Endothelial cell of umbilical vein (primary cell): ENCODE measurements at regions not wholly inside any gene's neighbourhood (a gene's known extent, or its start where the extent isn't known, plus 50 kb on each side); places are given as distances from the start of the nearest gene placed in this dataset.

ENCODE experiments used
- BruUV-seq: library from RNA; stranded (reverse); fragments of 400-500 nt; replicated peaks from 2 replicates; lab custom pipeline; 2021; lab: Mats Ljungman, UMichigan
- CTCF ChIA-PET: fragments of 300-600, 350-600 bp; sonication (Branson Sonifier 250); formaldehyde crosslinking; loops from one replicate; lab custom pipeline; 2021; ENCODE audit warnings: antibody characterized with exemption, inconsistent platforms; lab: Charles Lee
- POLR2A ChIA-PET: fragments of 300-600, 350-600 bp; sonication (Branson Sonifier 250); formaldehyde crosslinking; loops from one replicate; lab custom pipeline; 2021; ENCODE audit warnings: antibody characterized with exemption, inconsistent platforms; lab: Charles Lee
- DNase-seq: peaks from one replicate; pipeline ENCODE4 v3.0.0-alpha.2; 2011; ENCODE audit warnings: low read depth, low spot score
- FAIRE-seq: peaks from 2 replicates; lab custom pipeline; 2011; peaks lifted over from hg19 to GRCh38; lab: Jason Lieb, UNC
- H2AFZ ChIP-seq: 2 replicates; pipeline ENCODE4 v1.6.0; 2012; ENCODE audit warnings: low read depth, low read length, control low read depth, inconsistent platforms
- H3K27ac ChIP-seq: 2 replicates; pipeline ENCODE4 v1.5.1; 2011; ENCODE audit warnings: low read depth, mild to moderate bottlenecking, control low read depth, low read length, moderate library complexity; ENCODE audit not compliant: insufficient read depth
- H3K27me3 ChIP-seq, 2 experiments: 2 replicates each; pipeline versions ENCODE4 v1.6.0 to v1.6.1; 2011; ENCODE audit warnings: low read length in 2 of 2, mixed read lengths in 1 of 2; ENCODE audit not compliant: control insufficient read depth in 2 of 2, insufficient read depth in 2 of 2
- H3K36me3 ChIP-seq, 2 experiments: 2 replicates in 1 of 2; 3 replicates in 1 of 2; pipeline ENCODE4 v1.5.1; 2011; ENCODE audit warnings: low read length in 2 of 2, mild to moderate bottlenecking in 1 of 2, moderate library complexity in 1 of 2; ENCODE audit not compliant: control insufficient read depth in 2 of 2, insufficient read depth in 2 of 2; ENCODE audit errors: extremely low read depth in 1 of 2
- H3K4me1 ChIP-seq: 3 replicates; pipeline ENCODE4 v1.5.1; 2011; ENCODE audit warnings: mild to moderate bottlenecking, low read length; ENCODE audit not compliant: control insufficient read depth, insufficient read depth; ENCODE audit errors: extremely low read depth
- H3K4me2 ChIP-seq: 2 replicates; pipeline ENCODE4 v1.6.1; 2011; ENCODE audit warnings: low read length, control low read depth, mixed read lengths; ENCODE audit not compliant: insufficient read depth
- H3K4me3 ChIP-seq, 3 experiments: fragments of 200-600 bp in 1 of 3; sonication (generic), shearing (Covaris generic) in 1 of 3; replicated peaks in 1 of 3; 2 replicates each; pipeline ENCODE4 v1.5.1; 2011 to 2016; ENCODE audit warnings: control low read depth in 3 of 3, low read length in 3 of 3, mild to moderate bottlenecking in 2 of 3, inconsistent platforms in 1 of 3, low read depth in 1 of 3, moderate library complexity in 1 of 3; ENCODE audit not compliant: insufficient read depth in 1 of 3
- H3K79me2 ChIP-seq: 2 replicates; pipeline ENCODE4 v1.6.0; 2012; ENCODE audit warnings: low read length, inconsistent platforms; ENCODE audit not compliant: control insufficient read depth, insufficient read depth
- H3K9ac ChIP-seq: replicated peaks from 2 replicates; pipeline ENCODE3; 2011; ENCODE audit warnings: low read length, control low read depth; ENCODE audit not compliant: insufficient read depth; ENCODE audit errors: extremely low read depth
- H3K9me1 ChIP-seq: replicated peaks from 3 replicates; pipeline ENCODE4 v1.6.0; 2011; ENCODE audit warnings: mild to moderate bottlenecking, low read length; ENCODE audit not compliant: control insufficient read depth, insufficient read depth; ENCODE audit errors: extremely low read depth
- H3K9me3 ChIP-seq: replicated peaks from 2 replicates; pipeline ENCODE4 v1.5.1; 2012; ENCODE audit warnings: low read length, inconsistent platforms; ENCODE audit not compliant: control insufficient read depth, insufficient read depth
- H4K20me1 ChIP-seq: replicated peaks from 2 replicates; pipeline ENCODE3; 2011; ENCODE audit warnings: mild to moderate bottlenecking, low read length; ENCODE audit not compliant: control insufficient read depth, insufficient read depth; ENCODE audit errors: extremely low read depth
- CTCF ChIP-seq, 2 donors: IDR thresholded peaks; 1 replicate in 1 of 2; 2 replicates in 1 of 2; pipeline ENCODE4 v1.5.1; 2011; ENCODE audit warnings: low read length in 2 of 2, mild to moderate bottlenecking in 2 of 2, moderate library complexity in 2 of 2, control low read depth in 1 of 2, inconsistent platforms in 1 of 2, low read depth in 1 of 2; ENCODE audit not compliant: insufficient read depth in 1 of 2; ENCODE audit errors: extremely low read depth in 1 of 2
- EZH2 ChIP-seq: IDR thresholded peaks from 2 replicates; pipeline ENCODE4 v1.6.1; 2012; ENCODE audit warnings: borderline replicate concordance, low read depth, mild to moderate bottlenecking, moderate library complexity, low read length, inconsistent platforms; ENCODE audit not compliant: severe bottlenecking
- FOS ChIP-seq: IDR thresholded peaks from 2 replicates; pipeline ENCODE4 v1.6.1; 2011; ENCODE audit warnings: mild to moderate bottlenecking, low read length, moderate library complexity, borderline replicate concordance; ENCODE audit not compliant: insufficient read depth
- GATA2 ChIP-seq: IDR thresholded peaks from 2 replicates; pipeline ENCODE4 v1.7.0; 2011; ENCODE audit warnings: low read depth, mild to moderate bottlenecking, moderate library complexity, mixed read lengths, low read length; ENCODE audit not compliant: insufficient read length, insufficient read depth
- JUN ChIP-seq: IDR thresholded peaks from 2 replicates; pipeline ENCODE4 v1.6.1; 2011; ENCODE audit warnings: borderline replicate concordance, low read depth; ENCODE audit not compliant: insufficient read length, insufficient read depth
- MAX ChIP-seq: IDR thresholded peaks from 2 replicates; pipeline ENCODE4 v1.6.1; 2011; ENCODE audit not compliant: insufficient read depth, insufficient read length
- MYC ChIP-seq: IDR thresholded peaks from one replicate; pipeline ENCODE4 v1.6.1; 2011; ENCODE audit warnings: mild to moderate bottlenecking, low read depth, low read length
- POLR2A ChIP-seq: IDR thresholded peaks from 2 replicates; pipeline ENCODE4 v1.6.1; 2012; ENCODE audit warnings: low read depth, mild to moderate bottlenecking, control low read depth, low read length
- POLR2AphosphoS5 ChIP-seq: IDR thresholded peaks from 2 replicates; pipeline ENCODE4 v1.6.1; 2012; ENCODE audit warnings: low read depth, mild to moderate bottlenecking, control low read depth, low read length, moderate library complexity; ENCODE audit not compliant: insufficient read depth
- dilution Hi-C: fragments of 300-500 bp; cut with MboI; formaldehyde crosslinking; loops from one replicate; pipeline ENCODE4 v1.15.0; 2019; ENCODE audit warnings: low sequenced_read_pairs; ENCODE audit not compliant: extremely low pct_ligation_motif_present
- intact Hi-C: fragments of 100-400 bp; cut with micrococcal nuclease; formaldehyde crosslinking; loops from one replicate; pipeline ENCODE4 v1.10.0; 2022

- dilution Hi-C loops = no loop called here
- H3K27me3 ChIP-seq = no peaks in the 10 kb centered on the region
- H3K36me3 ChIP-seq = no peaks in the 10 kb centered on the region
- FAIRE-seq = no peak
- H3K9me1 ChIP-seq = no peaks in the 10 kb centered on the region
- H4K20me1 ChIP-seq = no peaks in the 10 kb centered on the region
- H3K9me3 ChIP-seq = no peaks in the 10 kb centered on the region
- POLR2A ChIA-PET = no interaction called here
- no peak for TF ChIP-seq POLR2A
- TF ChIP-seq FOS = no peak
- no peak for TF ChIP-seq MYC
- no peak for TF ChIP-seq EZH2
- TF ChIP-seq MAX = no peak
- no peak for TF ChIP-seq CTCF (IDR thresholded peaks at IDR 0.05; ENCODE audit: extremely low read depth in 1 of 2, insufficient read depth in 1 of 2, low read depth in 1 of 2, low read length in 2 of 2)
- no peak for TF ChIP-seq POLR2AphosphoS5
- TF ChIP-seq JUN = no peak
- no peak for TF ChIP-seq GATA2
- H3K4me3 ChIP-seq = no peak overlapping the region
- intact Hi-C loops = no loop called here
- no peak overlapping the region for H3K9ac ChIP-seq
- BruUV-seq = no TSS peak
- H3K79me2 ChIP-seq = no peaks in the 10 kb centered on the region
- no peak overlapping the region for H3K4me2 ChIP-seq
- DNase-seq = no peak
- no peak overlapping the region for H2AFZ ChIP-seq
- no peak overlapping the region for H3K27ac ChIP-seq
- CTCF ChIA-PET = no interaction called here
- H3K4me1 ChIP-seq = peaks cover 11% of the 10 kb centered on the region
Measured at GRCh38 chr15:95716708-95717107, 613.8 kb upstream of the NR2F2 start.
